ENCODE measurements at regions not wholly inside any gene's neighbourhood (a gene's known extent, or its start where the extent isn't known, plus 50 kb on each side); places are given as distances from the start of the nearest gene placed in this dataset.

GRCh38 chr18:75131381-75132000 lies 77.4 kb downstream of the PTGR3 start (continued):
- TF ChIP-seq REST (IDR thresholded peaks at IDR 0.05; ENCODE audit: low read depth, low read length) = no peak

GRCh38 chr18:75130591-75131328 lies 78.2 kb downstream of the PTGR3 start:
- H3K4me2 ChIP-seq = no peak overlapping the region
- CTCF ChIA-PET = interaction anchor here (0.6 to 1.4 kb wide), 4 partner anchors 80 to 310 kb away, joined by 3 read pairs; partner anchors contain the start of gene TSHZ1
- TF ChIP-seq CTCF (IDR thresholded peaks at IDR 0.05) = peak; percentile 34
- no peak for TF ChIP-seq YY1 (IDR thresholded peaks at IDR 0.05; ENCODE audit: low read depth)
- peak; percentile 11; the same call in 1 of the 2 replicates for TF ChIP-seq RAD21 (IDR thresholded peaks at IDR 0.05; ENCODE audit: low read length)
- TF ChIP-seq CHD2 (IDR thresholded peaks at IDR 0.05; ENCODE audit: low read length, partially characterized antibody) = no peak
- no peaks in the 10 kb centered on the region for H3K79me2 ChIP-seq (ENCODE audit: insufficient read depth)
- no peaks in the 10 kb centered on the region for H3K36me3 ChIP-seq (replicated peaks in 1 of 2; ENCODE audit: control insufficient read depth in 1 of 2, insufficient read depth in 2 of 2, low read length in 1 of 2)
- no peaks in the 10 kb centered on the region for H3F3A ChIP-seq (replicated peaks; ENCODE audit: insufficient read depth)
- H4K20me1 ChIP-seq (ENCODE audit: insufficient read depth) = no peaks in the 10 kb centered on the region
- POLR2A ChIA-PET = no interaction called here
- no peak overlapping the region for H3K9ac ChIP-seq
- peaks cover 0 to 5% of the 10 kb centered on the region in 2 experiments; a peak in 1 of 4 replicates for H3K4me1 ChIP-seq (ENCODE audit: control insufficient read depth in 1 of 2, insufficient read depth in 2 of 2, low read depth in 1 of 2, low read length in 1 of 2)
- no peaks in the 10 kb centered on the region for H3K9me2 ChIP-seq
- peak; percentile 7 for DNase-seq
- H3K27me3 ChIP-seq (ENCODE audit: insufficient read depth) = no peaks in the 10 kb centered on the region
- H3K4me3 ChIP-seq (ENCODE audit: low read depth in 2 of 2, low read length in 1 of 2) = no peak overlapping the region
- no peak overlapping the region for H2AFZ ChIP-seq (ENCODE audit: low read depth)
- H3K27ac ChIP-seq (ENCODE audit: low read depth in 2 of 2, low read length in 1 of 2) = no peak overlapping the region
- H3K9me3 ChIP-seq = no peaks in the 10 kb centered on the region
- WGBS (ENCODE audit: low lambda C conversion rate) = 84% methylated on average over 13 of the region's 13 CpGs

All from SK-N-SH (cell line).